Loucy (cell line): ENCODE measurements at regions not wholly inside any gene's neighbourhood (a gene's known extent, or its start where the extent isn't known, plus 50 kb on each side); places are given as distances from the start of the nearest gene placed in this dataset.

Experiments
- CTCF ChIP-seq: fragments of 200-600 bp; sonication (generic); conservative IDR thresholded peaks from 2 replicates; pipeline ENCODE4 v1.5.1; 2014; ENCODE audit warnings: mild to moderate bottlenecking, antibody characterized with exemption, low read length
- EZH2phosphoT487 ChIP-seq: fragments of 200-600 bp; IDR thresholded peaks from 2 replicates; pipeline ENCODE4 v1.6.1; 2018; ENCODE audit warnings: antibody characterized with exemption, mild to moderate bottlenecking, moderate library complexity, borderline replicate concordance

- TF ChIP-seq EZH2phosphoT487 (no peak), CTCF (no peak)
These were observed 1163.7 kb downstream of the AACS start for GRCh38 chr12:126228936-126229335.
